Calu3 (cell line): ENCODE measurements at regions not wholly inside any gene's neighbourhood (a gene's known extent, or its start where the extent isn't known, plus 50 kb on each side); places are given as distances from the start of the nearest gene placed in this dataset.

Source experiments
- BruUV-seq: library from RNA; stranded (reverse); fragments of 400-500 nt; replicated peaks from 2 replicates; lab custom pipeline; 2021; lab: Mats Ljungman, UMichigan
- CTCF ChIA-PET: fragments of 300-600 bp; sonication (Branson Sonifier 250); formaldehyde crosslinking; loops from one replicate; lab custom pipeline; 2022; ENCODE audit warnings: antibody characterized with exemption; lab: Charles Lee
- DNase-seq: peaks from one replicate; pipeline ENCODE4 v3.0.0; 2022
- H3K27ac Mint-ChIP-seq: one replicate; pipeline ENCODE4 v1.8.0; 2022; ENCODE audit warnings: mixed read lengths; ENCODE audit not compliant: unreplicated experiment
- H3K27me3 Mint-ChIP-seq: one replicate; pipeline ENCODE4 v1.8.0; 2022; ENCODE audit warnings: mixed read lengths; ENCODE audit not compliant: unreplicated experiment
- H3K36me3 Mint-ChIP-seq: one replicate; pipeline ENCODE4 v1.8.0; 2022; ENCODE audit warnings: mild to moderate bottlenecking, moderate library complexity, mixed read lengths; ENCODE audit not compliant: insufficient read depth, unreplicated experiment
- H3K4me1 Mint-ChIP-seq: one replicate; pipeline ENCODE4 v1.8.0; 2022; ENCODE audit warnings: mild to moderate bottlenecking, low read depth, mixed read lengths; ENCODE audit not compliant: unreplicated experiment
- H3K4me3 Mint-ChIP-seq: one replicate; pipeline ENCODE4 v1.8.0; 2022; ENCODE audit warnings: mild to moderate bottlenecking, low read depth, moderate library complexity, mixed read lengths; ENCODE audit not compliant: unreplicated experiment
- H3K9me3 Mint-ChIP-seq: one replicate; pipeline ENCODE4 v1.8.0; 2022; ENCODE audit warnings: low read depth, mixed read lengths; ENCODE audit not compliant: unreplicated experiment
- intact Hi-C: fragments of 100-400 bp; cut with micrococcal nuclease; formaldehyde crosslinking; loops from one replicate; pipeline ENCODE4 v1.10.0; 2022; ENCODE audit not compliant: unreplicated experiment
- TF ChIP-seq, protein P1 (sequence below): fragments of 200-600 bp; IDR thresholded peaks from one replicate; pipeline ENCODE4 v1.8.0; 2022; ENCODE audit warnings: antibody characterized with exemption; ENCODE audit not compliant: unreplicated experiment

DNA sequence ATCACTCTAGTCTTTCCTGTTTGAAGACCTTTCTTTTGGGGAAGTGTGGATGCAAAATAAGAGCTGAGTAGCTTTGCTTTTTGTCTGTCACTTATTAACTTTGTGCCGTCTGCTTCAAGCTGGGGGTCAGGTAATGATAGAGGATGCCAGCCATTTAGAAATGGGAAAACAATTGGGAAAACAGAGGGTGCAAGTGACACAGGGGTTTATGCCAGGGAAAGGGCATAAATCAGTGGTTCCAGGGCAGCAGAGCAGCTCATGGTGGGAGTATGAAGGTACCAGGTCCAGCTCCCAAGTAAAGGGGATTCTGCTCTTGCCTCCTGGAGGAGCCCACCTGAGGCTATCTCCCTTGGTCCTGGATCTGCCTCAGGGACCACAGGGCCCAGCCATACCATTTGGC is 91.9 kb upstream of the GPR50 start:
- H3K27me3 Mint-ChIP-seq = peaks cover 39% of the 10 kb centered on the region
- CTCF ChIA-PET = interaction anchor here (1.2 kb wide), 1 partner anchor 312 kb away, joined by 5 read pairs; no protein-coding TSS in a partner anchor

DNA sequence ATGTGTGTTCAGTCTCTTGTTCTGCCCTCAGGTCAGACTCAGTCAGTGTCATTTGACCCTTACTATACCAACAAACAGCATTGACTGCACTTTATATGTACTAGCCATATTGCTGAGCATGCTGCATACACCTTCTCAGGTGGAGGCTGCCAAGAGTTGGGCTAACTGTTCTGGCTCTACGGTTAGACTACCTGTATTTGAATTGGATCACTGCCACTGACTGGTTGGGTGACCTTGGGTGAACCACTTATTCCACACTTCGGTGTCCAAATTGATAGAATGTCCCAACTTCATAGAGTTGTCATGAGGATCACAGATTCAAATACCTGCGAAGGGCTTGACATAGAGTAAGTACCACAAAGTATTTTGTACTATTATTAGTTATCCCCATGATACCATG is 91.2 kb upstream of the GPR50 start:
- peaks cover 39% of the 10 kb centered on the region for H3K27me3 Mint-ChIP-seq
- intact Hi-C loops = no loop called here
- CTCF ChIA-PET = interaction anchor here (1.2 kb wide), 1 partner anchor 313 kb away, joined by 5 read pairs; no protein-coding TSS in a partner anchor
- DNase-seq = no peak
- H3K4me1 Mint-ChIP-seq = no peaks in the 10 kb centered on the region
- H3K4me3 Mint-ChIP-seq = no peak overlapping the region
- no peaks in the 10 kb centered on the region for H3K9me3 Mint-ChIP-seq
- TF ChIP-seq, protein P1, sequence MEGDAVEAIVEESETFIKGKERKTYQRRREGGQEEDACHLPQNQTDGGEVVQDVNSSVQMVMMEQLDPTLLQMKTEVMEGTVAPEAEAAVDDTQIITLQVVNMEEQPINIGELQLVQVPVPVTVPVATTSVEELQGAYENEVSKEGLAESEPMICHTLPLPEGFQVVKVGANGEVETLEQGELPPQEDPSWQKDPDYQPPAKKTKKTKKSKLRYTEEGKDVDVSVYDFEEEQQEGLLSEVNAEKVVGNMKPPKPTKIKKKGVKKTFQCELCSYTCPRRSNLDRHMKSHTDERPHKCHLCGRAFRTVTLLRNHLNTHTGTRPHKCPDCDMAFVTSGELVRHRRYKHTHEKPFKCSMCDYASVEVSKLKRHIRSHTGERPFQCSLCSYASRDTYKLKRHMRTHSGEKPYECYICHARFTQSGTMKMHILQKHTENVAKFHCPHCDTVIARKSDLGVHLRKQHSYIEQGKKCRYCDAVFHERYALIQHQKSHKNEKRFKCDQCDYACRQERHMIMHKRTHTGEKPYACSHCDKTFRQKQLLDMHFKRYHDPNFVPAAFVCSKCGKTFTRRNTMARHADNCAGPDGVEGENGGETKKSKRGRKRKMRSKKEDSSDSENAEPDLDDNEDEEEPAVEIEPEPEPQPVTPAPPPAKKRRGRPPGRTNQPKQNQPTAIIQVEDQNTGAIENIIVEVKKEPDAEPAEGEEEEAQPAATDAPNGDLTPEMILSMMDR = no peak
- H3K27ac Mint-ChIP-seq = no peak overlapping the region
- H3K36me3 Mint-ChIP-seq = peaks cover 8% of the 10 kb centered on the region
- BruUV-seq = no TSS peak

More for the DNA sequence above, 91.9 kb upstream of the GPR50 start:
- intact Hi-C loops = no loop called here
- no peaks in the 10 kb centered on the region for H3K9me3 Mint-ChIP-seq
- TF ChIP-seq, protein P1 = no peak
- H3K36me3 Mint-ChIP-seq = peaks cover 8% of the 10 kb centered on the region
- H3K27ac Mint-ChIP-seq = no peak overlapping the region
- no peak overlapping the region for H3K4me3 Mint-ChIP-seq
- BruUV-seq = no TSS peak
- DNase-seq = no peak
- no peaks in the 10 kb centered on the region for H3K4me1 Mint-ChIP-seq

DNA sequence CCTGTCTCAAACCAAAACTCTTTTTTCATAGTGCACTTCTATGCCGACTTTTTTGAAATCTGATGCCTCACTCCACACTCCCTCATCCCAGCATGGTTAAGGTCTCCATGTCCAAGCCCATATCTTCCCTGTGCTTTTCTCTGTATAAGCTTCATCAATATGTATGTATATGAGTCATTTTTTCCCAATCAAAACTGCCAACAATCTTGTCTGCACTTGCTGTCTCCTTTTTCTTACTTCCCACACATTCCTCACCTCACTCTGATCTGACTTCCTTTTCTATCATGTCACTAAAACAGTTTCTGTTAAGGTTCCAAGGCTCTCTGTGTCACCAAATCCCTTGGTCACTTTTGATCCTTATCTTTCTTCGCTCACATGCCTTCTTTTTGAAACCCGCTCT is 88.2 kb upstream of the GPR50 start:
- H3K36me3 Mint-ChIP-seq = no peaks in the 10 kb centered on the region
- CTCF ChIA-PET = no interaction called here
- no peak overlapping the region for H3K4me3 Mint-ChIP-seq
- no peaks in the 10 kb centered on the region for H3K9me3 Mint-ChIP-seq
- H3K27ac Mint-ChIP-seq = no peak overlapping the region
- peaks cover 18% of the 10 kb centered on the region for H3K27me3 Mint-ChIP-seq
- intact Hi-C loops = no loop called here
- no peak for DNase-seq
- no TSS peak for BruUV-seq
- TF ChIP-seq, protein P1 = no peak
- H3K4me1 Mint-ChIP-seq = no peaks in the 10 kb centered on the region

DNA sequence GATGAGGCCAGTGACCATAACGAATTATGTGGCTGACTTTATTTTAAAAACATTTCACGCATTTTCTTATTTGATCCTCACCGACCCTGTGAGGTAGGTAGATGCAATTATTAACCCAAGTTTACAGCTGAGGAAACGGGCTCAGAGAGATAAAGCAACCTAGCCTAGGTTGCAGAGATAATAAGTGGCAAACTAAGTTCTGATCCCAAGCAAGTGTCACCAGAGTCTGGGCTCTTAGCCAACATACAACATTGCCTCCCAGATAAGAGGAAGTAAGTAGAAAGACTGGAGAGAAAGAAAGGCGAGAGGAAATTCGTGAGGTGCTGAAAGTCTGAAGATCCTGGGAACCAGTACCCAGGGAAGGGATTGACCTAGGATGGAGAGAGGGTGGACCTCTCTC is 77.4 kb upstream of the GPR50 start:
- no TSS peak for BruUV-seq
- H3K4me3 Mint-ChIP-seq = no peak overlapping the region
- intact Hi-C loops = no loop called here
- no peaks in the 10 kb centered on the region for H3K36me3 Mint-ChIP-seq
- TF ChIP-seq, protein P1 = no peak
- no peak for DNase-seq
- CTCF ChIA-PET = no interaction called here
- peaks cover 66% of the 10 kb centered on the region for H3K27me3 Mint-ChIP-seq
- H3K27ac Mint-ChIP-seq = no peak overlapping the region
- no peaks in the 10 kb centered on the region for H3K9me3 Mint-ChIP-seq
- H3K4me1 Mint-ChIP-seq = no peaks in the 10 kb centered on the region
